ENCODE measurements at regions not wholly inside any gene's neighbourhood (a gene's known extent, or its start where the extent isn't known, plus 50 kb on each side); places are given as distances from the start of the nearest gene placed in this dataset.
"Not testable (repeated sequence)": the region's sequence is repeated elsewhere in the genome, so short reads cannot be mapped to it uniquely, and the experiment has no call there.

GRCh38 chr18:2247101-2247500, 324.2 kb downstream of the METTL4 start:
- TF ChIP-seq CTCF (IDR thresholded peaks at IDR 0.05; ENCODE audit: borderline replicate concordance, extremely low read depth, low read length, poor library complexity, severe bottlenecking); EZH2 (IDR thresholded peaks at IDR 0.05; ENCODE audit: borderline replicate concordance, low read depth, low read length, severe bottlenecking): not testable (repeated sequence)

Measured in DND-41 (cell line).